Right lobe of liver (tissue), 4 donors: ENCODE measurements at regions not wholly inside any gene's neighbourhood (a gene's known extent, or its start where the extent isn't known, plus 50 kb on each side); places are given as distances from the start of the nearest gene placed in this dataset.

Source experiments
- CTCF ChIP-seq, 4 donors: fragments of 200-600 bp in 3 of 4; fragments of 450-650 bp in 1 of 4; IDR thresholded peaks; one replicate each; pipeline versions ENCODE4 v1.5.1 to v1.8.0; 2016 to 2022; ENCODE audit warnings: antibody characterized with exemption in 4 of 4, mild to moderate bottlenecking in 2 of 4
- POLR2A ChIP-seq: fragments of 450-650 bp; IDR thresholded peaks from one replicate; pipeline ENCODE4 v1.6.1; 2017; ENCODE audit warnings: antibody characterized with exemption, mild to moderate bottlenecking
- donor health status: DM: no; HTN: no; CAD: no.
- donor health status: DM: no; HTN: no; CAD: no.
- donor health status: DM: no; HTN: yes; CAD: no.

GRCh38 chr17:77441130-77441920, 300.6 kb downstream of the SEC14L1 start:
- no peak for TF ChIP-seq CTCF (IDR thresholded peaks at IDR 0.05)
- TF ChIP-seq POLR2A = no peak
